Uterus (tissue), 3 donors: ENCODE measurements at regions not wholly inside any gene's neighbourhood (a gene's known extent, or its start where the extent isn't known, plus 50 kb on each side); places are given as distances from the start of the nearest gene placed in this dataset.

ENCODE experiments used
- DNase-seq, 2 donors: peaks; one replicate each; pipeline ENCODE4 v3.0.0-alpha.2; 2019 to 2020
- H3K27ac ChIP-seq, 2 donors: fragments of 200-600 bp; sonication (generic); 1 replicate in 1 of 2; 2 replicates in 1 of 2; pipeline ENCODE4 v1.5.1; 2016 to 2018
- H3K27me3 ChIP-seq, 2 donors: fragments of 200-600 bp; sonication (generic); one replicate each; pipeline ENCODE4 v1.5.1; 2018 to 2019; ENCODE audit warnings: control low read depth in 1 of 2
- H3K36me3 ChIP-seq, 2 donors: fragments of 200-600 bp; sonication (generic); one replicate each; pipeline ENCODE4 v1.5.1; 2019; ENCODE audit warnings: control low read depth in 1 of 2
- H3K4me1 ChIP-seq, 2 donors: fragments of 200-600 bp; sonication (generic); one replicate each; pipeline ENCODE4 v1.5.1; 2018 to 2019; ENCODE audit warnings: control low read depth in 1 of 2
- H3K4me3 ChIP-seq, 2 donors: fragments of 200-600 bp; sonication (generic); 1 replicate in 1 of 2; 2 replicates in 1 of 2; pipeline ENCODE4 v1.5.1; 2018 to 2019; ENCODE audit warnings: mild to moderate bottlenecking in 1 of 2
- H3K9me3 ChIP-seq, 2 donors: fragments of 200-600 bp; sonication (generic); one replicate each; pipeline ENCODE4 v1.5.1; 2019; ENCODE audit warnings: control low read depth in 1 of 2
- POLR2A ChIP-seq, 2 donors: fragments of 450-650 bp; IDR thresholded peaks; one replicate each; pipeline ENCODE4 v1.6.1; 2016; ENCODE audit warnings: antibody characterized with exemption in 2 of 2, mild to moderate bottlenecking in 1 of 2, moderate library complexity in 1 of 2
- intact Hi-C: fragments of 100-400 bp; cut with DNase I; formaldehyde crosslinking; loops from one replicate; pipeline ENCODE4 v1.15.1; 2023; ENCODE audit warnings: low total_unique reads
- TF ChIP-seq, protein P1 (sequence below), 4 experiments: fragments of 200-600 bp in 2 of 4; fragments of 450-650 bp in 2 of 4; sonication (generic) in 2 of 4; IDR thresholded peaks; one replicate each; pipeline ENCODE4 v1.5.1; 2016 to 2019; ENCODE audit warnings: antibody characterized with exemption in 4 of 4, mild to moderate bottlenecking in 2 of 4, moderate library complexity in 1 of 4
- donor health status: DM: yes; HTN: yes; CAD: no.

DNA sequence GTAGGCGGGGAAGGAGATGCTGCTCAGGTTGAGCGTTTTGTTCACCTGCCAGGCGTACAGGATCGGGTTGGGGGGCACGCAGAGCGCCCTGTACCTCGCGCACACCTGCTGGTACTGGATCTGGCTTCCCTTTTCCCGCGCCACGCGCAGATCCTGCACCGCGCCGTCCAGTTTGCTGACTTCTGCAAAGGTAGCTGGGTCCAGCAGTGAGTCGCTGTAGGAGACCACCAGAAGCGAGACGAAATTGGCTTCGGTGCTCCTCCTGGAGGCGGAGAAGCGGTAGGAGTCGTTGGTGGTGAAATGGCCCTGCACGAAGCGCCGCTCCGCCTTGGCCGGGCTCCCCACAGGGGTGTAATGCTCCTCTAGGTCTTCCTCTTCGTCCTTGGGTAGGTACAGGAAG lies 90.7 kb upstream of the RAB18 start:
- Histone ChIP-seq H3K4me3 (no peak overlapping the region), H3K27me3 (no peaks in the 10 kb centered on the region), H3K4me1 (no peaks in the 10 kb centered on the region), H3K9me3 (no peaks in the 10 kb centered on the region), H3K36me3 (no peaks in the 10 kb centered on the region), H3K27ac (no peak overlapping the region)
- TF ChIP-seq POLR2A (IDR thresholded peaks at IDR 0.05), result no peak
- TF ChIP-seq, protein P1, sequence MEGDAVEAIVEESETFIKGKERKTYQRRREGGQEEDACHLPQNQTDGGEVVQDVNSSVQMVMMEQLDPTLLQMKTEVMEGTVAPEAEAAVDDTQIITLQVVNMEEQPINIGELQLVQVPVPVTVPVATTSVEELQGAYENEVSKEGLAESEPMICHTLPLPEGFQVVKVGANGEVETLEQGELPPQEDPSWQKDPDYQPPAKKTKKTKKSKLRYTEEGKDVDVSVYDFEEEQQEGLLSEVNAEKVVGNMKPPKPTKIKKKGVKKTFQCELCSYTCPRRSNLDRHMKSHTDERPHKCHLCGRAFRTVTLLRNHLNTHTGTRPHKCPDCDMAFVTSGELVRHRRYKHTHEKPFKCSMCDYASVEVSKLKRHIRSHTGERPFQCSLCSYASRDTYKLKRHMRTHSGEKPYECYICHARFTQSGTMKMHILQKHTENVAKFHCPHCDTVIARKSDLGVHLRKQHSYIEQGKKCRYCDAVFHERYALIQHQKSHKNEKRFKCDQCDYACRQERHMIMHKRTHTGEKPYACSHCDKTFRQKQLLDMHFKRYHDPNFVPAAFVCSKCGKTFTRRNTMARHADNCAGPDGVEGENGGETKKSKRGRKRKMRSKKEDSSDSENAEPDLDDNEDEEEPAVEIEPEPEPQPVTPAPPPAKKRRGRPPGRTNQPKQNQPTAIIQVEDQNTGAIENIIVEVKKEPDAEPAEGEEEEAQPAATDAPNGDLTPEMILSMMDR (IDR thresholded peaks at IDR 0.05), result no peak
- intact Hi-C loops, result no loop called here
- DNase-seq, result no peak

DNA sequence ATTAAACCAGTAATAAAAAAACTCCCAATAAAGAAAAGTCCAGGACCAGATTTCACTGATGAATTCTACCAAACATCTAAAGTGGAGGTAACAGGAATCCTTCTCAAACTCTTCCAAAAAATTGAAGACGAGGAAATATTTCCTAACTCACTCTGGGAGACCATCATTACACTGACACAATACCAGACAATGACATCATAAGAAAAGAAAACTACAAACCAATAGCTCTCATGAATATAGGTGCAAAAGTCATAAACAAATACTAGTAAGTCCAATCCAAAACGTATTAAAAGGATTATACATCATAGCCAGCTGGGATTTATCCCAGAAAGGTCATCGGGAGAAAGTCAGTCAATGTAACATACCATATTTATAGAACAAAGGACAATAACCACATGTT lies 94.0 kb upstream of the RAB18 start:
- Histone ChIP-seq H3K27ac (no peak overlapping the region), H3K4me1 (no peaks in the 10 kb centered on the region), H3K36me3 (no peaks in the 10 kb centered on the region), H3K4me3 (no peak overlapping the region), H3K27me3 (no peaks in the 10 kb centered on the region), H3K9me3 (no peaks in the 10 kb centered on the region)
- DNase-seq, result no peak
- intact Hi-C loops, result no loop called here
- TF ChIP-seq, protein P1 (IDR thresholded peaks at IDR 0.05), result no peak
- no peak for TF ChIP-seq POLR2A (IDR thresholded peaks at IDR 0.05)

DNA sequence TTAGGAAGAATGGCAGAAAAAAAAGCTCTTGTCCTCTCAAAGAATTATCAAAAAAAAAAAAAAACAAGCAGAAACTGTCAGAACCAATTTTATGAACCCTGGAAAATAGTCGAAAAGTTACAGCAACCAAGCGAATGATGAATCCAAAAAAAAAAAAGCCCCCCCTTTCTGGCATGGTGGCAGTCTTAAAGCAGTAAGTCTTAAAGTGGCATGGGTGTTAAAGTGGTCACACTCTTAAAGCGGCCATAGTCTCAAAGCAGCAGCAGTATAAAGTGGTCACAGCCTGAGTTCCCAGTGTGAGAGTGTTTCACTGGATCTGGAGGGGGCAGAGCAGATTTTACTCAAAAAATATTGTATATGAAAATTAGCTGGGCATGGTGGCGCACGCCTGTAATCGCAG lies 96.8 kb upstream of the RAB18 start:
- Histone ChIP-seq H3K27me3 (no peaks in the 10 kb centered on the region), H3K4me3 (no peak overlapping the region), H3K27ac (no peak overlapping the region), H3K9me3 (no peaks in the 10 kb centered on the region), H3K4me1 (no peaks in the 10 kb centered on the region), H3K36me3 (no peaks in the 10 kb centered on the region)
- no peak for TF ChIP-seq POLR2A (IDR thresholded peaks at IDR 0.05)
- TF ChIP-seq, protein P1 (IDR thresholded peaks at IDR 0.05), result no peak
- intact Hi-C loops, result no loop called here
- no peak for DNase-seq

DNA sequence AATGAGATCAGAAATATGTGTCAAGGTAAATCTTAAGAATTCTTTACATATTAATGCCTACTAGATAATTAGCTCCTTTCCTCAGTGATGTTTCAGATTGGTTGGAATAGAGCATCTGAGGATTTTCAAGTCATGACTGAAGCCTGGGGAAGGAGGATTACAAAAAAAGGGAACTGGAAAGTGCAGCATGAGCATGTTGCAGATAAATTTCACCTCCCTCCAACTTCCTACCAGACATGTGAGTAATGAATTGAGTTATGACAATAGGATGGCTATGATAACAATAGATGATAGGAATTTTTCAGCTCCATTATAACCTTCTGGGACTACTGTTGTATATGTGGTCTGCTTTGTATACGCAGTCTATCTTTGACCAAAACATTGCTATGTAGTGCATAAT lies 104.2 kb upstream of the RAB18 start:
- Histone ChIP-seq H3K27me3 (no peaks in the 10 kb centered on the region), H3K36me3 (no peaks in the 10 kb centered on the region), H3K4me1 (no peaks in the 10 kb centered on the region), H3K4me3 (no peak overlapping the region), H3K9me3 (no peaks in the 10 kb centered on the region), H3K27ac (no peak overlapping the region)
- DNase-seq, result no peak
- intact Hi-C loops, result no loop called here
- TF ChIP-seq POLR2A (IDR thresholded peaks at IDR 0.05), result no peak
- TF ChIP-seq, protein P1 (IDR thresholded peaks at IDR 0.05), result no peak

DNA sequence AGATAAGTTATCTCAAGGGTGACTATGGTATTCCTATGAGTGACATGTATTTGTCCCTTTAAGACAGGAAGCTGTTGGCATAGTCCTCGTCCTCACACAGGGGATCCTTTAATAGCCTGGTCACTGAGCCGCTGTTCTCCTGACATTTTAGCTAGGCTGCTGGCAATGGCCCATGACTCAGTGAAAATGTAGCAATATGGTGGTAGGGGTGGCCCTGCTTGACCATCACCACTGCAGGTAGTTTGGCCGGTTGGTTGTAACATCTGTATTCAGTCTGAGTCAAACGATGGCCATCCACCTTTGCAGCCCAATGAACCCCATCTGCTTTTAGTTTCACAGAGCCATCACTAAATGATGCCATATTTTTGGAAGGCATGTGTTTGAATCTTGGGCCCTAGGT lies 110.1 kb upstream of the RAB18 start:
- Histone ChIP-seq H3K27ac (no peak overlapping the region), H3K27me3 (no peaks in the 10 kb centered on the region), H3K9me3 (no peaks in the 10 kb centered on the region), H3K4me3 (no peak overlapping the region), H3K4me1 (no peaks in the 10 kb centered on the region), H3K36me3 (no peaks in the 10 kb centered on the region)
- TF ChIP-seq, protein P1 (IDR thresholded peaks at IDR 0.05), result no peak
- no peak for TF ChIP-seq POLR2A (IDR thresholded peaks at IDR 0.05)
- intact Hi-C loops, result no loop called here
- DNase-seq, result no peak
